CD14-positive monocyte (primary cell): ENCODE measurements at regions not wholly inside any gene's neighbourhood (a gene's known extent, or its start where the extent isn't known, plus 50 kb on each side); places are given as distances from the start of the nearest gene placed in this dataset.

Experiments used
- DNase-seq, 3 donors: peaks; one replicate each; pipeline ENCODE4 v3.0.0-alpha.2; 2011 to 2022
- H2AFZ ChIP-seq: 2 replicates; pipeline ENCODE4 v1.6.0; 2012; ENCODE audit warnings: mild to moderate bottlenecking, low read depth, low read length, inconsistent platforms; ENCODE audit not compliant: insufficient read depth, poor library complexity, severe bottlenecking
- H3K27ac ChIP-seq, 2 donors: 1 replicate in 1 of 2; 2 replicates in 1 of 2; pipeline ENCODE4 v1.5.1; 2012 to 2013; ENCODE audit warnings: low read length in 2 of 2, control low read depth in 1 of 2, inconsistent platforms in 1 of 2, low read depth in 1 of 2, mild to moderate bottlenecking in 1 of 2
- H3K27me3 ChIP-seq, 2 donors: one replicate each; pipeline versions ENCODE4 v1.6.0 to v1.6.1; 2011 to 2013; ENCODE audit warnings: low read length in 2 of 2; ENCODE audit not compliant: control insufficient read depth in 2 of 2, insufficient read depth in 2 of 2
- H3K36me3 ChIP-seq, 2 donors: replicated peaks in 1 of 2; 1 replicate in 1 of 2; 2 replicates in 1 of 2; pipeline versions ENCODE4 v1.5.1 to v1.6.1; 2012 to 2013; ENCODE audit warnings: low read length in 2 of 2, control low read depth in 1 of 2, inconsistent platforms in 1 of 2, mild to moderate bottlenecking in 1 of 2; ENCODE audit not compliant: insufficient read depth in 2 of 2, control insufficient read depth in 1 of 2
- H3K4me1 ChIP-seq, 2 donors: 1 replicate in 1 of 2; 2 replicates in 1 of 2; pipeline versions ENCODE4 v1.5.1 to v1.6.1; 2012 to 2013; ENCODE audit warnings: low read length in 2 of 2, control low read depth in 1 of 2, inconsistent platforms in 1 of 2, mild to moderate bottlenecking in 1 of 2, moderate library complexity in 1 of 2; ENCODE audit not compliant: insufficient read depth in 2 of 2, control insufficient read depth in 1 of 2
- H3K4me2 ChIP-seq: replicated peaks from 2 replicates; pipeline ENCODE3; 2012; ENCODE audit warnings: low read length, moderate library complexity, mild to moderate bottlenecking; ENCODE audit not compliant: poor library complexity, severe bottlenecking; ENCODE audit errors: extremely low read depth
- H3K4me3 ChIP-seq, 3 experiments: fragments of 200-600 bp in 1 of 3; sonication (generic) in 1 of 3; replicated peaks in 1 of 3; 1 replicate in 2 of 3; 2 replicates in 1 of 3; pipeline ENCODE4 v1.5.1; 2011 to 2013; ENCODE audit warnings: low read length in 3 of 3, mild to moderate bottlenecking in 3 of 3, control low read depth in 2 of 3, low read depth in 2 of 3, inconsistent platforms in 1 of 3, moderate library complexity in 1 of 3
- H3K79me2 ChIP-seq: 2 replicates; pipeline ENCODE4 v1.6.0; 2012; ENCODE audit warnings: mild to moderate bottlenecking, control low read depth, inconsistent platforms, low read length, moderate library complexity; ENCODE audit not compliant: insufficient read depth
- H3K9ac ChIP-seq: 2 replicates; pipeline ENCODE4 v1.6.0; 2017; ENCODE audit warnings: low read length, mild to moderate bottlenecking; ENCODE audit not compliant: insufficient read depth, poor library complexity, severe bottlenecking
- H3K9me3 ChIP-seq, 2 donors: replicated peaks in 1 of 2; 1 replicate in 1 of 2; 2 replicates in 1 of 2; pipeline versions ENCODE4 v1.5.1 to v1.6.1; 2012 to 2013; ENCODE audit warnings: low read length in 2 of 2, control low read depth in 1 of 2; ENCODE audit not compliant: control insufficient read depth in 1 of 2, insufficient read depth in 1 of 2
- H4K20me1 ChIP-seq: 2 replicates; pipeline ENCODE4 v1.6.0; 2012; ENCODE audit warnings: mild to moderate bottlenecking, low read length, control low read depth, moderate library complexity; ENCODE audit not compliant: insufficient read depth
- H3K27ac Mint-ChIP-seq, 7 donors: one replicate each; pipeline ENCODE4 v1.8.0; 2020; ENCODE audit warnings: mild to moderate bottlenecking in 7 of 7, mixed read lengths in 7 of 7, moderate library complexity in 6 of 7, inconsistent platforms in 2 of 7
- H3K27me3 Mint-ChIP-seq, 3 donors: one replicate each; pipeline ENCODE4 v1.8.0; 2021 to 2022; ENCODE audit warnings: low read depth in 3 of 3, mild to moderate bottlenecking in 3 of 3, mixed read lengths in 3 of 3, moderate library complexity in 3 of 3, inconsistent platforms in 1 of 3
- H3K36me3 Mint-ChIP-seq, 2 donors: one replicate each; pipeline ENCODE4 v1.8.0; 2020; ENCODE audit warnings: mixed read lengths in 2 of 2, inconsistent platforms in 1 of 2, mild to moderate bottlenecking in 1 of 2
- H3K4me1 Mint-ChIP-seq: one replicate; pipeline ENCODE4 v1.8.0; 2020; ENCODE audit warnings: mild to moderate bottlenecking, mixed read lengths
- H3K4me3 Mint-ChIP-seq, 2 donors: one replicate each; pipeline ENCODE4 v1.8.0; 2020; ENCODE audit warnings: mild to moderate bottlenecking in 2 of 2, mixed read lengths in 2 of 2, moderate library complexity in 1 of 2
- H3K9me3 Mint-ChIP-seq, 7 donors: one replicate each; pipeline ENCODE4 v1.8.0; 2020 to 2022; ENCODE audit warnings: mixed read lengths in 7 of 7, mild to moderate bottlenecking in 6 of 7, moderate library complexity in 6 of 7, inconsistent platforms in 2 of 7
- WGBS: methylation state at CpG from one replicate; pipeline ENCODE4 v1.1.5; 2013; ENCODE audit warnings: missing lambda C conversion rate; ENCODE audit not compliant: insufficient coverage; 5-methylcytosine and 5-hydroxymethylcytosine counted together
- intact Hi-C, 2 donors: fragments of 100-400 bp; cut with micrococcal nuclease; formaldehyde crosslinking; loops; one replicate each; pipeline versions ENCODE4 v1.15.0 to v1.15.1; 2023
- TF ChIP-seq, protein P1 (sequence below): fragments of 200-600 bp; IDR thresholded peaks from one replicate; pipeline ENCODE4 v1.8.0; 2022; ENCODE audit warnings: antibody characterized with exemption, mild to moderate bottlenecking

DNA sequence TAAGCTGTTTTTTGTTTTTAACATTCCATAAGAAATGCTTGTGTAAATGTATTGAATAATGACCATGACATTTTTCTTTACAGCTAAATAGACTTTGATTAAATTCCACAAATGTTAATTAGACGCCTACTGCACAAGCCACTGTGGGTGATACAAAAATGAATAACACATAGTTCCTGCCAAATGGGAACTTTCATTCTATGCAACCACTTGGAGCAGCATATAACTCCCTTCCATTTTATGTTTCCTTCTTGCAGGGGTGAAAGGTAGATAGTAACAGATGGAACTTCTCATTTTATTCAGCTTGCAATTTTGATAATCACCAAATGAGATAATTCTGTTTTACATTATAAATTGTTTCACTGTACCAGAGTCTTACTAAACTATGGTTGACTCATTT lies 70.0 kb upstream of the THUMPD2 start:
- Histone ChIP-seq H3K79me2 (no peaks in the 10 kb centered on the region), H3K27ac (no peak overlapping the region), H3K36me3 (no peaks in the 10 kb centered on the region), H3K4me2 (no peak overlapping the region), H3K9ac (no peak overlapping the region), H3K4me1 (peaks cover 9 to 16% of the 10 kb centered on the region in 2 donors), H4K20me1 (no peaks in the 10 kb centered on the region), H3K9me3 (peaks cover 0 to 2% of the 10 kb centered on the region in 2 donors), H3K4me3 (no peak overlapping the region), H2AFZ (no peak overlapping the region), H3K27me3 (no peaks in the 10 kb centered on the region)
- Mint-ChIP-seq H3K9me3 (peaks cover 0 to 14% (median 3%) of the 10 kb centered on the region in 7 donors), H3K36me3 (no peaks in the 10 kb centered on the region), H3K4me3 (no peak overlapping the region), H3K4me1 (peaks cover 17% of the 10 kb centered on the region), H3K27ac (no peak overlapping the region), H3K27me3 (no peaks in the 10 kb centered on the region)
- intact Hi-C loops, result no loop called here
- DNase-seq, result no peak
- WGBS, result no CpG with 5 or more reads among the region's 1 CpG
- TF ChIP-seq, protein P1, sequence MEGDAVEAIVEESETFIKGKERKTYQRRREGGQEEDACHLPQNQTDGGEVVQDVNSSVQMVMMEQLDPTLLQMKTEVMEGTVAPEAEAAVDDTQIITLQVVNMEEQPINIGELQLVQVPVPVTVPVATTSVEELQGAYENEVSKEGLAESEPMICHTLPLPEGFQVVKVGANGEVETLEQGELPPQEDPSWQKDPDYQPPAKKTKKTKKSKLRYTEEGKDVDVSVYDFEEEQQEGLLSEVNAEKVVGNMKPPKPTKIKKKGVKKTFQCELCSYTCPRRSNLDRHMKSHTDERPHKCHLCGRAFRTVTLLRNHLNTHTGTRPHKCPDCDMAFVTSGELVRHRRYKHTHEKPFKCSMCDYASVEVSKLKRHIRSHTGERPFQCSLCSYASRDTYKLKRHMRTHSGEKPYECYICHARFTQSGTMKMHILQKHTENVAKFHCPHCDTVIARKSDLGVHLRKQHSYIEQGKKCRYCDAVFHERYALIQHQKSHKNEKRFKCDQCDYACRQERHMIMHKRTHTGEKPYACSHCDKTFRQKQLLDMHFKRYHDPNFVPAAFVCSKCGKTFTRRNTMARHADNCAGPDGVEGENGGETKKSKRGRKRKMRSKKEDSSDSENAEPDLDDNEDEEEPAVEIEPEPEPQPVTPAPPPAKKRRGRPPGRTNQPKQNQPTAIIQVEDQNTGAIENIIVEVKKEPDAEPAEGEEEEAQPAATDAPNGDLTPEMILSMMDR, result no peak

DNA sequence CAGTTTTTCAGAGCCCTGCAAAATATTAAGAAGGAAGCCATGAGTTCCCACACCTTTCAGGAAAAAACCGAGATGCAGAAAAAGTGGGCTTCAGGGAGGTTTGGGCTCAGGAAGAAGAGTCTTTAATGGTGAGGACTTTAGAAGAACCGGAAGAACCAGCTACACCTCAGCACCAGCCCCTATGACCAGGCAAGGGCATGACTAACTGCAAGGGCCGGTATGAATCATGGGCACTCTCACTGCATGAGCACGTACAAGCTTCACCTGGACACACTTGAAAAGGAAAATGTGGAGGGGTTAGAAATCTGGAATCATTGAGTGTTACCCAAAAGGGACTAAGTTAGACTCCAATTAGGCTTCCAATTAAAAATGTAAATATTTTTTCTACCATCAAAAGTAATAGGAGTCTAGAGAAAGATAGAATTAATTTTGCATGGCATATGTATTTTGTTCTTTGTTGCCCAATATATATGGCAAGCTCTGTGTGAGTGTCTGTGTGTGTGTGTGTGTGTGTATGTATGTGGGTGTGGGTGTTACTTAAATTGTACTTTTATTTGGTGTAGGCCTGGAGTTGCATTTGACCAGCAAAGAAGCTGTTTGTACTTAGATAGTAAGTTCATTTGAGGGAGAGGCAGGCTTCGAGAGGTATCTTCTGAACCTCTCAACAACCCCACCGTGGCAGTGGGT lies 66.5 kb upstream of the THUMPD2 start:
- H3K36me3 ChIP-seq, result no peaks in the 10 kb centered on the region
- no peaks in the 10 kb centered on the region for H3K36me3 Mint-ChIP-seq
- H3K4me1 Mint-ChIP-seq, result peaks cover 3% of the 10 kb centered on the region
- H3K9me3 ChIP-seq, result peaks cover 0 to 2% of the 10 kb centered on the region in 2 donors
- no peaks in the 10 kb centered on the region for H3K79me2 ChIP-seq
- H2AFZ ChIP-seq, result no peak overlapping the region
- H3K27ac ChIP-seq, result no peak overlapping the region
- H3K27me3 Mint-ChIP-seq, result no peaks in the 10 kb centered on the region
- intact Hi-C loops, result no loop called here
- no peak overlapping the region for H3K9ac ChIP-seq
- TF ChIP-seq, protein P1, result no peak
- H3K9me3 Mint-ChIP-seq, result peaks cover 0 to 15% (median 3%) of the 10 kb centered on the region in 7 donors
- H3K4me1 ChIP-seq, result no peaks in the 10 kb centered on the region
- no peak overlapping the region for H3K27ac Mint-ChIP-seq
- no peak overlapping the region for H3K4me3 ChIP-seq
- no peaks in the 10 kb centered on the region for H3K27me3 ChIP-seq
- no peak for DNase-seq
- no peaks in the 10 kb centered on the region for H4K20me1 ChIP-seq
- H3K4me3 Mint-ChIP-seq, result no peak overlapping the region
- no CpG with 5 or more reads among the region's 6 CpGs for WGBS
- no peak overlapping the region for H3K4me2 ChIP-seq
